GM23338 (cell line): ENCODE measurements at regions not wholly inside any gene's neighbourhood (a gene's known extent, or its start where the extent isn't known, plus 50 kb on each side); places are given as distances from the start of the nearest gene placed in this dataset.

ENCODE experiments used
- ATAC-seq: fragments of 200-7000 bp; cut with Tn5 transposase; 3 replicates; pipeline ENCODE4 v1.9.1; 2020
- DNase-seq: peaks from one replicate; pipeline ENCODE4 v3.0.0-alpha.2; 2015; ENCODE audit warnings: low spot score
- H2AFZ ChIP-seq: fragments of 200-600 bp; sonication (generic); 2 replicates; pipeline ENCODE4 v1.8.0; 2016; ENCODE audit warnings: antibody characterized with exemption, mild to moderate bottlenecking, moderate library complexity
- H3F3A ChIP-seq: fragments of 200-600 bp; sonication (generic); replicated peaks from 2 replicates; pipeline ENCODE4 v1.8.0; 2017; ENCODE audit warnings: antibody characterized with exemption, mixed run types, low read depth
- H3K27ac ChIP-seq: fragments of 200-600 bp; sonication (generic); 2 replicates; pipeline ENCODE4 v1.6.1; 2016; ENCODE audit warnings: low read depth
- H3K27me3 ChIP-seq: fragments of 200-600 bp; sonication (generic); 2 replicates; pipeline ENCODE4 v1.8.0; 2016; ENCODE audit warnings: mild to moderate bottlenecking, mixed run types, moderate library complexity; ENCODE audit not compliant: insufficient read depth
- H3K36me3 ChIP-seq: fragments of 200-600 bp; sonication (generic); 2 replicates; pipeline ENCODE4 v1.8.0; 2016; ENCODE audit warnings: mild to moderate bottlenecking; ENCODE audit not compliant: insufficient read depth
- H3K4me1 ChIP-seq: fragments of 200-600 bp; sonication (generic); 2 replicates; pipeline ENCODE4 v1.8.0; 2016; ENCODE audit warnings: mild to moderate bottlenecking, moderate library complexity; ENCODE audit not compliant: insufficient read depth
- H3K4me2 ChIP-seq: fragments of 200-600 bp; sonication (generic); 2 replicates; pipeline ENCODE4 v1.7.1; 2017; ENCODE audit warnings: mixed run types
- H3K4me3 ChIP-seq: fragments of 200-600 bp; sonication (generic); 2 replicates; pipeline ENCODE4 v1.6.1; 2016; ENCODE audit warnings: mixed run types
- H3K79me2 ChIP-seq: fragments of 200-600 bp; sonication (generic); replicated peaks from 2 replicates; pipeline ENCODE4 v1.8.0; 2017; ENCODE audit warnings: mild to moderate bottlenecking; ENCODE audit not compliant: insufficient read depth
- H3K9me2 ChIP-seq: fragments of 200-600 bp; sonication (generic); 2 replicates; pipeline ENCODE4 v1.8.0; 2017; ENCODE audit not compliant: insufficient read depth
- H4K20me1 ChIP-seq: fragments of 200-600 bp; sonication (generic); replicated peaks from 2 replicates; pipeline ENCODE4 v1.8.0; 2017; ENCODE audit warnings: mild to moderate bottlenecking; ENCODE audit not compliant: insufficient read depth
- H3K27ac Mint-ChIP-seq: 2 replicates; pipeline ENCODE4 v1.8.0; 2020; ENCODE audit warnings: inconsistent platforms, mild to moderate bottlenecking, moderate library complexity, mixed read lengths
- H3K27me3 Mint-ChIP-seq: 3 replicates; pipeline ENCODE4 v1.8.0; 2022; ENCODE audit warnings: low read depth, mild to moderate bottlenecking, moderate library complexity, mixed read lengths, inconsistent platforms; ENCODE audit not compliant: insufficient read depth, poor library complexity
- H3K36me3 Mint-ChIP-seq: 3 replicates; pipeline ENCODE4 v1.8.0; 2021; ENCODE audit warnings: low read depth, mild to moderate bottlenecking, inconsistent platforms, moderate library complexity, mixed read lengths
- H3K4me1 Mint-ChIP-seq: 3 replicates; pipeline ENCODE4 v1.8.0; 2020; ENCODE audit warnings: mild to moderate bottlenecking, inconsistent platforms, mixed read lengths
- H3K4me3 Mint-ChIP-seq: 3 replicates; pipeline ENCODE4 v1.8.0; 2021; ENCODE audit warnings: moderate library complexity, mild to moderate bottlenecking, inconsistent platforms, mixed read lengths
- H3K9me3 Mint-ChIP-seq: 3 replicates; pipeline ENCODE4 v1.8.0; 2020; ENCODE audit warnings: moderate library complexity, mild to moderate bottlenecking, inconsistent platforms, mixed read lengths
- CTCF ChIP-seq, 2 experiments: fragments of 200-600 bp in 1 of 2; sonication (generic) in 1 of 2; conservative IDR thresholded peaks; 2 replicates each; pipeline versions ENCODE4 v1.5.1 to v1.6.1; 2016 to 2017; ENCODE audit warnings: antibody characterized with exemption in 2 of 2, low read depth in 2 of 2, mild to moderate bottlenecking in 2 of 2, moderate library complexity in 1 of 2
- ETS1 ChIP-seq: IDR thresholded peaks from 2 replicates; pipeline ENCODE4 v1.6.1; 2016; ENCODE audit warnings: antibody characterized with exemption
- EZH2 ChIP-seq: fragments of 200-600 bp; sonication (generic); IDR thresholded peaks from one replicate; pipeline ENCODE4 v1.8.0; 2017; ENCODE audit warnings: antibody characterized with exemption, mild to moderate bottlenecking, low read depth; ENCODE audit not compliant: unreplicated experiment
- EZH2phosphoT487 ChIP-seq: fragments of 200-600 bp; sonication (generic); IDR thresholded peaks from one replicate; pipeline ENCODE4 v1.8.1; 2018; ENCODE audit warnings: antibody characterized with exemption; ENCODE audit not compliant: unreplicated experiment
- JUNB ChIP-seq: IDR thresholded peaks from one replicate; pipeline ENCODE4 v1.6.1; 2016; ENCODE audit warnings: antibody characterized with exemption; ENCODE audit not compliant: unreplicated experiment
- NANOG ChIP-seq: IDR thresholded peaks from 2 replicates; pipeline ENCODE4 v1.6.1; 2016; ENCODE audit warnings: antibody characterized with exemption, borderline replicate concordance
- POLR2AphosphoS5 ChIP-seq: IDR thresholded peaks from 2 replicates; pipeline ENCODE4 v1.6.1; 2016; ENCODE audit warnings: antibody characterized with exemption, low read depth
- STAT1 ChIP-seq: IDR thresholded peaks from one replicate; pipeline ENCODE4 v1.6.1; 2016; ENCODE audit warnings: antibody characterized with exemption; ENCODE audit not compliant: unreplicated experiment
- ZNF114 ChIP-seq: fragments of 250-450 bp; sonication (Bioruptor Pico); IDR thresholded peaks from 2 replicates; pipeline ENCODE4 v1.5.0; 2020; ENCODE audit warnings: mild to moderate bottlenecking, moderate library complexity
- ZNF331 ChIP-seq: fragments of 250-450 bp; sonication (Bioruptor Pico); IDR thresholded peaks from 2 replicates; pipeline ENCODE4 v1.5.0; 2020; ENCODE audit warnings: low read depth, mild to moderate bottlenecking, moderate library complexity
- TF ChIP-seq, protein P1 (sequence below): IDR thresholded peaks from one replicate; pipeline ENCODE4 v1.6.1; 2018; ENCODE audit warnings: antibody characterized with exemption; ENCODE audit not compliant: unreplicated experiment

DNA sequence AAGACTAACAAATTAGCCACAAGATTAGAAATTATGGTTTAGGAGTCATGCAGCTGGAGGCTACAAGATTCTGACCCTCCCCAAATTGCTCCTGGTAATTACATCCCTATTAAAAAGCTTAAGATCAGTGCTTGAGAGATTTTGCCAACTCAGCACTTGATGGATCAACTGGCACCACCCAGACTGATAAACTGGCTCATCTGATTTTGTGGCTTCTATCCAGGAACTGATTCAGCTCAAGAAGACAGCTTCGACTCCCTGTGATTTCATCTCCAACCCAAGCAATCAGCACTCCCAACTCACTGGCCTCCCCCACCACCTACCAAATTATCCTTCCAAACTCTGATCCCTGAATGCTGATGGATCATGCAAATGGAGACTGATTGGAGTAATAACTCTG, 94.8 kb downstream of the TNFRSF13B start:
- H3K4me1 ChIP-seq = no peaks in the 10 kb centered on the region
- ATAC-seq = no peak

More for the DNA sequence above, 94.8 kb downstream of the TNFRSF13B start:
- Histone ChIP-seq H4K20me1 (no peaks in the 10 kb centered on the region), H3K79me2 (no peaks in the 10 kb centered on the region), H2AFZ (no peak overlapping the region), H3K4me3 (no peak overlapping the region), H3K9me2 (no peaks in the 10 kb centered on the region), H3K4me2 (no peak overlapping the region), H3K36me3 (no peaks in the 10 kb centered on the region), H3K27ac (no peak overlapping the region), H3F3A (no peaks in the 10 kb centered on the region), H3K27me3 (no peaks in the 10 kb centered on the region)
- H3K9me3 Mint-ChIP-seq = no peaks in the 10 kb centered on the region
- H3K27ac Mint-ChIP-seq = no peak overlapping the region
- no peak for TF ChIP-seq POLR2AphosphoS5
- no peak for TF ChIP-seq NANOG
- TF ChIP-seq ETS1 = no peak
- no peak for TF ChIP-seq CTCF (conservative IDR thresholded peaks at IDR 0.05; ENCODE audit: low read depth in 2 of 2)
- TF ChIP-seq EZH2 = no peak
- no peak for TF ChIP-seq ZNF331 (CRISPR knock-in tag)
- no peak for TF ChIP-seq EZH2phosphoT487
- no peak for TF ChIP-seq JUNB
- no peak for TF ChIP-seq STAT1
- TF ChIP-seq, protein P1, sequence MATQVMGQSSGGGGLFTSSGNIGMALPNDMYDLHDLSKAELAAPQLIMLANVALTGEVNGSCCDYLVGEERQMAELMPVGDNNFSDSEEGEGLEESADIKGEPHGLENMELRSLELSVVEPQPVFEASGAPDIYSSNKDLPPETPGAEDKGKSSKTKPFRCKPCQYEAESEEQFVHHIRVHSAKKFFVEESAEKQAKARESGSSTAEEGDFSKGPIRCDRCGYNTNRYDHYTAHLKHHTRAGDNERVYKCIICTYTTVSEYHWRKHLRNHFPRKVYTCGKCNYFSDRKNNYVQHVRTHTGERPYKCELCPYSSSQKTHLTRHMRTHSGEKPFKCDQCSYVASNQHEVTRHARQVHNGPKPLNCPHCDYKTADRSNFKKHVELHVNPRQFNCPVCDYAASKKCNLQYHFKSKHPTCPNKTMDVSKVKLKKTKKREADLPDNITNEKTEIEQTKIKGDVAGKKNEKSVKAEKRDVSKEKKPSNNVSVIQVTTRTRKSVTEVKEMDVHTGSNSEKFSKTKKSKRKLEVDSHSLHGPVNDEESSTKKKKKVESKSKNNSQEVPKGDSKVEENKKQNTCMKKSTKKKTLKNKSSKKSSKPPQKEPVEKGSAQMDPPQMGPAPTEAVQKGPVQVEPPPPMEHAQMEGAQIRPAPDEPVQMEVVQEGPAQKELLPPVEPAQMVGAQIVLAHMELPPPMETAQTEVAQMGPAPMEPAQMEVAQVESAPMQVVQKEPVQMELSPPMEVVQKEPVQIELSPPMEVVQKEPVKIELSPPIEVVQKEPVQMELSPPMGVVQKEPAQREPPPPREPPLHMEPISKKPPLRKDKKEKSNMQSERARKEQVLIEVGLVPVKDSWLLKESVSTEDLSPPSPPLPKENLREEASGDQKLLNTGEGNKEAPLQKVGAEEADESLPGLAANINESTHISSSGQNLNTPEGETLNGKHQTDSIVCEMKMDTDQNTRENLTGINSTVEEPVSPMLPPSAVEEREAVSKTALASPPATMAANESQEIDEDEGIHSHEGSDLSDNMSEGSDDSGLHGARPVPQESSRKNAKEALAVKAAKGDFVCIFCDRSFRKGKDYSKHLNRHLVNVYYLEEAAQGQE = no peak
- no peak for TF ChIP-seq ZNF114 (CRISPR knock-in tag)
- H3K4me3 Mint-ChIP-seq = no peak overlapping the region
- H3K27me3 Mint-ChIP-seq = peaks cover 8% of the 10 kb centered on the region
- H3K4me1 Mint-ChIP-seq = no peaks in the 10 kb centered on the region
- no peak for DNase-seq
- no peaks in the 10 kb centered on the region for H3K36me3 Mint-ChIP-seq
